ENCODE measurements at regions not wholly inside any gene's neighbourhood (a gene's known extent, or its start where the extent isn't known, plus 50 kb on each side); places are given as distances from the start of the nearest gene placed in this dataset.

GRCh38 chr2:7847321-7847720 lies 834.5 kb upstream of the ID2 start:
- no peak for TF ChIP-seq CTCF (IDR thresholded peaks at IDR 0.05; ENCODE audit: low read depth, low read length)
- H3K4me3 ChIP-seq (ENCODE audit: low read depth, low read length): no peak overlapping the region

GRCh38 chr2:7849027-7849426 lies 832.8 kb upstream of the ID2 start:
- TF ChIP-seq CTCF (IDR thresholded peaks at IDR 0.05; ENCODE audit: low read depth, low read length): no peak
- no peak overlapping the region for H3K4me3 ChIP-seq (ENCODE audit: low read depth, low read length)

DNA sequence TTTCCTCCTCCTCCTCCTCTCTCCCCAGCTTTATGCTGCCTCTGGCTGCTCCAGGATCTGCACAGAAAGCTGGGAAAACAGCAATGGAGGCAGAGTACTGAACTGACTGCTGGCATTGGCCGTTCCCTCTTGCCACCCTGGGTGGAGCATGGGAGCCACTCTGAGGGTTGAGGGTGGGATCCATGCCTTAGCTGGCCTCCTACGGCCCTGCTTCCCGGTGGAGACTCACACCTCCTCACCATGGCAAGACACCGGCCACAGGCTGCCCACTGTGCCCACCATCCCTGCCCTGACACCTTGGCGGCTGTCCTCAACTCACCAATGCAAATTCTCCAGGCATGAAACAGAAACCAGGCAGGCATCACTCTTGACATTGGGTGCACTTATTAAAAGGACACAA lies 832.3 kb upstream of the ID2 start:
- H3K4me3 ChIP-seq (ENCODE audit: low read depth, low read length): no peak overlapping the region
- TF ChIP-seq CTCF (IDR thresholded peaks at IDR 0.05; ENCODE audit: low read depth, low read length): no peak

DNA sequence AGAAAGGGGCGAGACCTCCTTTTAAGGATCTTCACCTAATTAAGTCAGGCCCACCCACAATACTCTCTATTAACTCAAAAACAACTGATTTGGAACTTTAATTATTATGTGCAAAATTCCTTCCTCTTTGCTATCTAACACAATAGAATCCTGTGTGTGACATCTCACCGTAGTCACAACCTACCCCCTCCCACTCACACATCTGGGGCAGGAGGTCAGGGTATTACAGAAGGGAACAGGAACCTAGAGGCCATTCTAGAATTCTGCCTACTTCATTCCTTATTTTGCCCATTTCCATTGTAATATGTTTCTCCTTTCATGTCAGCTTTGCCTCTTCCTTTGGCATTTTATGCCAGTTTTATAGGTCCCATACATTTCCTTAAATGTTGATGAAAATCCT lies 829.3 kb upstream of the ID2 start:
- TF ChIP-seq CTCF (IDR thresholded peaks at IDR 0.05; ENCODE audit: low read depth, low read length): no peak
- no peak overlapping the region for H3K4me3 ChIP-seq (ENCODE audit: low read depth, low read length)

- no peak for TF ChIP-seq CTCF (IDR thresholded peaks at IDR 0.05; ENCODE audit: low read depth, low read length)
- no peak overlapping the region for H3K4me3 ChIP-seq (ENCODE audit: low read depth, low read length)
Measured at GRCh38 chr2:7857904-7858303, 824.0 kb upstream of the ID2 start.

DNA sequence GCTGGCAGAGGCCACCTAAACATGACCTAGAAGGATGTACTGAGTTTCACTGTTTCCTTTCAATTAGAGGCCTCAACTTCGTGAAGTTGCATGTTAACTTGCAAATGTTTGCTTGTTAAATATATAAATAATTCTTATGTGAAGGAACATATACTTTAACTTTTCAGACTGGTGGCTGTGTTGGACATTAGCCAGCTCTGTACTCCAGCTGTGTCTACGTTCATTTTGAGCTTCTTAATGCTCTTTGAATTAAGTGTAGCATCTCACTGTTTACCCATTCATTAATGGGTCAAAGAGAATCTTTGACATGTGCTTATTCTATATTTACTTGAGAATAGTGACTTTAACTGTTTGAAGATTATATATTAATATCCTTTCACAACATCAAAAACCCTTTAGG lies 823.2 kb upstream of the ID2 start:
- no peak for TF ChIP-seq CTCF (IDR thresholded peaks at IDR 0.05; ENCODE audit: low read depth, low read length)
- no peak overlapping the region for H3K4me3 ChIP-seq (ENCODE audit: low read depth, low read length)

- TF ChIP-seq CTCF (IDR thresholded peaks at IDR 0.05; ENCODE audit: low read depth, low read length): no peak
- no peak overlapping the region for H3K4me3 ChIP-seq (ENCODE audit: low read depth, low read length)
Measured at GRCh38 chr2:7860693-7861092, 821.2 kb upstream of the ID2 start.
